HG03108 (cell line): ENCODE measurements at regions not wholly inside any gene's neighbourhood (a gene's known extent, or its start where the extent isn't known, plus 50 kb on each side); places are given as distances from the start of the nearest gene placed in this dataset.
A peak's percentile ranks its signal among the peaks of the same experiment; 100 is the strongest.

Source experiments
- ATAC-seq: cut with Tn5 transposase; IDR thresholded peaks from one replicate; pipeline ENCODE4 v1.9.1; 2021; ENCODE audit warnings: moderate library complexity; ENCODE audit not compliant: unreplicated experiment

DNA sequence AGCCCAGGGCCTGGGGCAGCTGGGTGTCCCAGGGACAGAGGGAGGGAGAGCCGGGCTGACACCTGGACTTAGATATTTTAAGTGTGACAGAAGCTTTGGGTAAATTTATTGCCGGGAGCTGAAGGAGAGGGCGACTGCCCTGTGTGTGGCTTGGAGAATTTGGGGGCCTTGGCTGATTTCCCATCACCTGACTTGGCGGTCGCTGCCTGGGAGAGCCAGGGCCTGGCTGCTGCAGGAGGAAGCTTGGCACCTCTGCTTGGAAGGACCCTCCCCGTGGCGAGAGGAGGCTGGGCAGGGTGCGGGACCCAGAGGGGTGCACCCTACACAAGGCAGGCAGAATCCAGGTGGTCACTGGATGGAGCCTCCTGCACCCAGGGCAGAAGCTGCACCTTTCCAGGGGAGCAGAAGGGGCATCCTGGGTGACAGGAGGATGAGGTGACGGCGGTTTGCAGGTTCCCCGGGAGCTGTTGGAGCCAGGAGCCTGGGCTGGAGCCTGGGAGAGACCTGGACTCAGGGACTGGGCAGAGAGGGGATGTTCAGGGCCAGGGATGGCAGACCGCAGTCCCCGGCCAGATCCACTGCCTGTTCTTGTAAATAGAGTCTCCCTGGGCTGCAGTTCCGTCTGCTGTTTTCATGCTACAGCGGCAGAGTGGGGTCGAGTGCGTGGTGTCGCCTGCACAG is 72.0 kb downstream of the RGS12 start:
- no peak for ATAC-seq

DNA sequence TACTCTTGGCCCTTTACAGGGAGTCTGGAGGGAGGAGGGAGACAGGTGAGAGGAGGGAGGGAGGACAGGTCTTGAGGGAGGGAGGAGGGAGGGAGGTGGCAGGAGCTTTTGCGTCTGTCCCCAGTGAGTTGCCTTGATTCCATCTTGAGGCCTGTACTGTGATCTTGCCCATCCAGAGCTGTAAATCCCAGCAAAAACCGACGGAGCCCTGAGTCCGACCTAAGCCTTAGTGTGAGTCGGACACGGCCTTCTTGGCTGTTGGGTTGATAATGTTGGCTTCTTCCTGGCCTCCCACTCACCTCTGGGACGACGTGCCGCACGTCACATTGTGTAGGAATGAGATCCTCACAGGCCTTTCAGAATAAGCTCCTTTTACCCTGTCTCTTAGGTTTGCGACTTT is 72.5 kb downstream of the RGS12 start:
- ATAC-seq = no peak

GRCh38 chr4:3365871-3366842 is 73.3 kb downstream of the RGS12 start:
- no peak for ATAC-seq

- ATAC-seq = no peak
Observed at GRCh38 chr4:3366893-3367775, 74.3 kb downstream of the RGS12 start.

GRCh38 chr4:3367866-3368265 is 73.9 kb upstream of the HGFAC start:
- no peak for ATAC-seq

- no peak for ATAC-seq
Observed at GRCh38 chr4:3368334-3368733, 73.4 kb upstream of the HGFAC start.

- no peak for ATAC-seq
Observed at GRCh38 chr4:3368841-3369760, 72.7 kb upstream of the HGFAC start.

GRCh38 chr4:3369781-3370674 is 71.7 kb upstream of the HGFAC start:
- ATAC-seq = no peak

GRCh38 chr4:3371033-3372001 is 70.5 kb upstream of the HGFAC start:
- ATAC-seq = no peak

DNA sequence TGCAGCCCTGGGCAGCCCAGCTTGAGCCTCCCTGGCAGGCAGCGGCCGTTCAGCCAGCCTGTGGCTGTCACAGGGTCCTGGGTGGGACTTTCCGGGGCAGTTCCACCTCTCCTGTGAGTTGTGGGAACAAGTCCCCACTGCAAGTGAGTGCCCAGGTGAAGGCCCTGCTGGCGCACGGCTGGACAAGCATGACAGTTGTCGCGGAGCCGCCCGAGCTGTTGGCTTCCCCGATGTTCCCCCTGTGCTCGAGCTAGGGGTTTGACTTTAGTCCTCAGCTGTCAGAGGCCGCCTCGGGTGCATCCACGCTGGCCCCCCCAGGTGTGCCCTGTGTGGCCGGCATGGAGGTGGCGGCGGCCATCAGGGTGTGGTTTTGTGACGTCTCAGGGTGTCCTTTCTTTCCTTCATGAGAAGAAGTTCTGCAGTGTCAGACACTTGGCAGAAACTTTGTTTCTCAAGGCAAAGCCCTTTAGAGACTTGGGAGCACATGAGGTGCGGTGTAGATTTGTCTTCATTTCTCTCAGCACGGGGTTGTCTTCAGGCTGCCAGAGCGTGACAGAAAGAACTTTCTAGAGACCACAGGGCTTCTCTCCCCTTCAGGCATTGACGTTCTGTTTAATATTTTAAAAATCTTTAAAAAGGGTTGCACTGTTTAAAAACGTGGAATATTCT is 69.4 kb upstream of the HGFAC start:
- peak; percentile 7 for ATAC-seq

DNA sequence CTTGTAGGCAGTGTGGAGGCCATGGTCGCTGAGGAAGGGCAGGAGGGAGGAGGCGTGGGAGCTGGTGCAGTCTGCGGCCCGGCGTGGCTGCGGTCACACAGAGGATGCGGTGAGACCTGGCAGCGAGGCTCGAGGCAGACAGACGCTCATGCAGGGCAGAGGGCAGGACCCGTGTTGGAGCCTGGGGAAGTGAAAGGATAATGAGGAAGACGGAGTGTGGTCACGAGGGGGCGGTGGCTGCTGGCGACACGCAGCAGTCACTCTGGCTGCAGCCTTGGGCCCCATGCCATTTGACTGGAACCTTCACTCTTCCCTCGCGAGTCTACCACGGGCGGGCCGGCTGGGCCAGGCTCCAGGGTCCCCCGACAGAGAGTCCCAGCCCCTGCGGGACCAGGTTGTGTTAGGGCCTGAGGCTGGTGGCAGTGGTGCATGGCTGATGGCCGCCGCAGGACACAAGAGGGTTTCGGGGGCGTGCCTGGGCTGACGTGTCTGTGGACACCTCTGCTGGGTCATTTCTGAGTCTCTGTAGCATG is 68.8 kb upstream of the HGFAC start:
- ATAC-seq = peak; percentile 51

GRCh38 chr4:3373468-3373867 is 68.3 kb upstream of the HGFAC start:
- no peak for ATAC-seq

DNA sequence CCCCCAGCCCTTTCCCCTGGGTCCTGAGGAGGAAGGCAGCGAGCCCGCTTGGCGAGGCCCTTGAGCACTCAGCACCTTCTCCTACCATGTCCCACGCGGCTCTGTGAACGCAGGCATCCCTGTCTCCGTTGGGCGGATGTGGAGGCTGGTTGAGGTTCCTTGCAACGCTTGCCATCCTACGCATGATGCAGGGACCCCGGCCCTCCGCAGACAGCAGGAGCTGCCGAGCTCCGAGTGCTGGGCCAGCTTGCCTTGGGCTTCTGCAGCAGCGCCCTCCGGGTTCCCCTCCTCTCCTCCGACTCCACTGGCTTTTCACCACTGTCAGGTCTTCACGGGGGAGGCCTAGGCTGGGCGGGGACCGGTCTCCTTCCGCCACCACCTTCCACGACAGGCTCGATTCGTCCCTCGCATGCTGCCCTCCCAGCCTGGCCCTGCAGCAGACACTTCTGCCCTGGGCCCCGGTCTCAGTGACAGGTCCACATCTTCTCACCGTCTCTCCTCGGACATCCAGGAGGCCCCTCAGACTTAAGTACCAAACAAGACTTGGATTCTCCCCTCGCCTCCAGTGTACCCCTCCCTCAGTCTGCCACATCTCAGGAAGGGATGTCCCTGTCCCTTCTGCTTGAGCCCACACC is 67.6 kb upstream of the HGFAC start:
- ATAC-seq = no peak

GRCh38 chr4:3374667-3375066 is 67.1 kb upstream of the HGFAC start:
- ATAC-seq = no peak

GRCh38 chr4:3375688-3376087 is 66.1 kb upstream of the HGFAC start:
- ATAC-seq = no peak

DNA sequence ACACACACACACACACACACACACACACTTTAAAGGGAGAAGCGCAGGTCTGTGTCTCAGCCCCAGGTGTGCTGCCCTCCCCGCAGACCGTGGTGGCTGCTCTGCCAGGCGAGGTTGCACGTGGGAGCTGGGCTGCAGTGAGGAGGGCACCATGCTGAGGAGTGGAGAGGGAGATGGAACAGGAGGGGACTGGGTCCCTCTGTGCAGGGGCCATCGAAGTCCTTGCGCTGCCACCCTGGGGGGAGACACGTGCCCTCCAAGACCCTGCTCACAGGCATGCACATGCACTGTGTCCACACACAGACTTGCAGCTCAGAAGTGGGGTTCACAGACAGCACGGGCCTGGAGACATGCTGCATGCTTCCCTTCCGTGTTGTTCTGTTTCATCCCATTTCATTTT is 65.5 kb upstream of the HGFAC start:
- no peak for ATAC-seq

DNA sequence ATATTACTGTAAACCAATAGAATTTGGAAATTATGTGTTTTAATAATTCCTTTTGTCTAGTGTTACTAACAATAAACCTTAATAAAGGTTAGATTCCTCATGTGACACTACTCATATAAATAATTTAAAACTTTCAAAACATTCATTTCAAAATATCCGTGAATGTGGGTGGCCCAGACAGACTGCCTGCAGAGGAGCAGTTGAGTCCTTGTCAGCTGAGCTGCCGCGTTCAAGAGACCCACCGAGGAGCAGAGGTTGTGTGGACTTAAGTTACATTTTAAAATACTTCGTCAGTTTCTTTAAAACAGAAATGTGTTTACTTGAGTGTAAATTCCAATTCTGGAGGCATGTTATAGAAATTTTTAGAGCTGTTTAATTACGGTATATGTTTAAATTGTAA is 64.2 kb upstream of the HGFAC start:
- ATAC-seq = no peak
